Right atrium auricular region (tissue), 2 donors: ENCODE measurements at regions not wholly inside any gene's neighbourhood (a gene's known extent, or its start where the extent isn't known, plus 50 kb on each side); places are given as distances from the start of the nearest gene placed in this dataset.

Source experiments
- DNase-seq: peaks from one replicate; pipeline ENCODE4 v3.0.0-alpha.2; 2019; ENCODE audit warnings: low spot score
- H3K27ac ChIP-seq, 2 donors: fragments of 200-600 bp; sonication (generic); 1 replicate in 1 of 2; 2 replicates in 1 of 2; pipeline ENCODE4 v1.5.1; 2016 to 2019
- H3K27me3 ChIP-seq, 2 donors: fragments of 200-600 bp; sonication (generic); one replicate each; pipeline versions ENCODE4 v1.5.1 to v1.6.0; 2017 to 2019
- H3K36me3 ChIP-seq: fragments of 200-600 bp; sonication (generic); one replicate; pipeline ENCODE4 v1.5.1; 2016
- H3K4me1 ChIP-seq, 2 donors: fragments of 200-600 bp; sonication (generic); one replicate each; pipeline versions ENCODE4 v1.5.1 to v1.6.0; 2017 to 2019
- H3K4me3 ChIP-seq, 2 donors: fragments of 200-600 bp; sonication (generic); 1 replicate in 1 of 2; 2 replicates in 1 of 2; pipeline ENCODE4 v1.5.1; 2017 to 2019; ENCODE audit warnings: mild to moderate bottlenecking in 1 of 2, moderate library complexity in 1 of 2
- H3K9me3 ChIP-seq, 2 donors: fragments of 200-600 bp; sonication (generic); one replicate each; pipeline ENCODE4 v1.5.1; 2019
- CTCF ChIP-seq, 2 donors: fragments of 200-600 bp; sonication (generic); IDR thresholded peaks; one replicate each; pipeline ENCODE4 v1.5.1; 2019; ENCODE audit warnings: antibody characterized with exemption in 2 of 2

GRCh38 chr7:51629206-51629605 lies 312.6 kb upstream of the COBL start:
- H3K4me1 ChIP-seq: no peaks in the 10 kb centered on the region
- H3K27me3 ChIP-seq: no peaks in the 10 kb centered on the region
- no peak overlapping the region for H3K27ac ChIP-seq
- DNase-seq: no peak
- no peaks in the 10 kb centered on the region for H3K36me3 ChIP-seq
- no peak for TF ChIP-seq CTCF (IDR thresholded peaks at IDR 0.05)
- no peaks in the 10 kb centered on the region for H3K9me3 ChIP-seq
- H3K4me3 ChIP-seq: no peak overlapping the region

- no peak for TF ChIP-seq CTCF (IDR thresholded peaks at IDR 0.05)
- Histone ChIP-seq H3K36me3 (no peaks in the 10 kb centered on the region), H3K9me3 (no peaks in the 10 kb centered on the region), H3K27ac (no peak overlapping the region), H3K27me3 (no peaks in the 10 kb centered on the region), H3K4me1 (no peaks in the 10 kb centered on the region), H3K4me3 (no peak overlapping the region)
- DNase-seq: no peak
These were observed 305.3 kb upstream of the COBL start for GRCh38 chr7:51621956-51622355.

- no peaks in the 10 kb centered on the region for H3K9me3 ChIP-seq
- H3K27me3 ChIP-seq: no peaks in the 10 kb centered on the region
- no peak for DNase-seq
- H3K4me3 ChIP-seq: no peak overlapping the region
- TF ChIP-seq CTCF (IDR thresholded peaks at IDR 0.05): no peak
- no peak overlapping the region for H3K27ac ChIP-seq
- H3K36me3 ChIP-seq: no peaks in the 10 kb centered on the region
- no peaks in the 10 kb centered on the region for H3K4me1 ChIP-seq
These were observed 304.1 kb upstream of the COBL start for GRCh38 chr7:51620706-51621105.

- H3K4me1 ChIP-seq: no peaks in the 10 kb centered on the region
- TF ChIP-seq CTCF (IDR thresholded peaks at IDR 0.05): no peak
- H3K9me3 ChIP-seq: no peaks in the 10 kb centered on the region
- no peaks in the 10 kb centered on the region for H3K36me3 ChIP-seq
- no peaks in the 10 kb centered on the region for H3K27me3 ChIP-seq
- no peak overlapping the region for H3K27ac ChIP-seq
- no peak overlapping the region for H3K4me3 ChIP-seq
- no peak for DNase-seq
These were observed 303.3 kb upstream of the COBL start for GRCh38 chr7:51619880-51620279.

GRCh38 chr7:51617686-51618085 lies 301.1 kb upstream of the COBL start:
- H3K4me3 ChIP-seq: no peak overlapping the region
- no peak overlapping the region for H3K27ac ChIP-seq
- TF ChIP-seq CTCF (IDR thresholded peaks at IDR 0.05): no peak
- no peaks in the 10 kb centered on the region for H3K27me3 ChIP-seq
- H3K36me3 ChIP-seq: no peaks in the 10 kb centered on the region
- no peak for DNase-seq
- no peaks in the 10 kb centered on the region for H3K4me1 ChIP-seq
- H3K9me3 ChIP-seq: no peaks in the 10 kb centered on the region

GRCh38 chr7:51613911-51614357 lies 297.3 kb upstream of the COBL start:
- H3K27ac ChIP-seq: peak overlapping the region; percentile 23 to 42
- DNase-seq: no peak
- no peak for TF ChIP-seq CTCF (IDR thresholded peaks at IDR 0.05)

More at GRCh38 chr7:51613911-51614357, 297.3 kb upstream of the COBL start:
- no peak overlapping the region for H3K4me3 ChIP-seq
- H3K36me3 ChIP-seq: no peaks in the 10 kb centered on the region
- H3K4me1 ChIP-seq: no peaks in the 10 kb centered on the region
- no peaks in the 10 kb centered on the region for H3K27me3 ChIP-seq
- H3K9me3 ChIP-seq: no peaks in the 10 kb centered on the region
